Keratinocyte (primary cell): ENCODE measurements at regions not wholly inside any gene's neighbourhood (a gene's known extent, or its start where the extent isn't known, plus 50 kb on each side); places are given as distances from the start of the nearest gene placed in this dataset.

Experiments
- DNase-seq: peaks from one replicate; pipeline ENCODE4 v3.0.0-alpha.2; 2011; ENCODE audit warnings: low read depth, missing footprints, low spot score
- FAIRE-seq: peaks from 2 replicates; lab custom pipeline; 2011; peaks lifted over from hg19 to GRCh38; lab: Jason Lieb, UNC
- H2AFZ ChIP-seq: 2 replicates; pipeline ENCODE4 v1.6.0; 2012; ENCODE audit warnings: low read length, control low read depth, inconsistent platforms; ENCODE audit not compliant: control insufficient read depth
- H3K27ac ChIP-seq: 2 replicates; pipeline ENCODE4 v1.5.1; 2011; ENCODE audit warnings: low read length; ENCODE audit not compliant: control insufficient read depth, insufficient read depth
- H3K27me3 ChIP-seq: 3 replicates; pipeline ENCODE4 v1.6.0; 2011; ENCODE audit warnings: low read length; ENCODE audit not compliant: control insufficient read depth, insufficient read depth; ENCODE audit errors: extremely low read depth
- H3K36me3 ChIP-seq, 2 experiments: 2 replicates in 1 of 2; 3 replicates in 1 of 2; pipeline ENCODE4 v1.5.1; 2011; ENCODE audit warnings: low read length in 2 of 2, mild to moderate bottlenecking in 1 of 2; ENCODE audit not compliant: control insufficient read depth in 2 of 2, insufficient read depth in 2 of 2; ENCODE audit errors: extremely low read depth in 1 of 2
- H3K4me1 ChIP-seq: 3 replicates; pipeline ENCODE4 v1.5.1; 2011; ENCODE audit warnings: low read length; ENCODE audit not compliant: control insufficient read depth, insufficient read depth; ENCODE audit errors: extremely low read depth
- H3K4me2 ChIP-seq: 3 replicates; pipeline ENCODE4 v1.6.0; 2011; ENCODE audit warnings: low read depth, low read length; ENCODE audit not compliant: control insufficient read depth, insufficient read depth; ENCODE audit errors: extremely low read depth
- H3K4me3 ChIP-seq, 3 experiments: fragments of 200-600 bp in 1 of 3; sonication (generic) in 1 of 3; 2 replicates in 2 of 3; 3 replicates in 1 of 3; pipeline ENCODE4 v1.5.1; 2011 to 2016; ENCODE audit warnings: low read length in 3 of 3, mild to moderate bottlenecking in 3 of 3, control low read depth in 2 of 3, inconsistent platforms in 1 of 3, low read depth in 1 of 3, mixed read lengths in 1 of 3, mixed run types in 1 of 3, moderate library complexity in 1 of 3; ENCODE audit not compliant: control insufficient read depth in 2 of 3, insufficient read depth in 2 of 3; ENCODE audit errors: extremely low read depth in 1 of 3
- H3K79me2 ChIP-seq: 2 replicates; pipeline ENCODE4 v1.6.0; 2012; ENCODE audit warnings: low read length; ENCODE audit not compliant: control insufficient read depth, insufficient read depth
- H3K9ac ChIP-seq: 3 replicates; pipeline ENCODE4 v1.6.0; 2011; ENCODE audit warnings: low read length; ENCODE audit not compliant: control insufficient read depth, insufficient read depth; ENCODE audit errors: extremely low read depth
- H3K9me1 ChIP-seq: 3 replicates; pipeline ENCODE4 v1.6.0; 2011; ENCODE audit warnings: low read length; ENCODE audit not compliant: control insufficient read depth, insufficient read depth; ENCODE audit errors: extremely low read depth
- H3K9me3 ChIP-seq: 2 replicates; pipeline ENCODE4 v1.5.1; 2012; ENCODE audit warnings: low read depth, low read length; ENCODE audit not compliant: control insufficient read depth
- H4K20me1 ChIP-seq: 3 replicates; pipeline ENCODE4 v1.6.0; 2011; ENCODE audit warnings: low read length; ENCODE audit not compliant: control insufficient read depth, insufficient read depth; ENCODE audit errors: extremely low read depth
- CTCF ChIP-seq, 3 experiments: IDR thresholded peaks in 1 of 3; conservative IDR thresholded peaks in 1 of 3; optimal IDR thresholded peaks in 1 of 3; 2 replicates in 2 of 3; 3 replicates in 1 of 3; pipeline versions ENCODE3 to v1.5.1; 2011; ENCODE audit warnings: low read length in 3 of 3, mild to moderate bottlenecking in 3 of 3, moderate library complexity in 2 of 3, control low read depth in 1 of 3, inconsistent platforms in 1 of 3; ENCODE audit not compliant: insufficient read depth in 2 of 3; ENCODE audit errors: extremely low read depth in 1 of 3
- EZH2 ChIP-seq: IDR thresholded peaks from one replicate; pipeline ENCODE4 v1.6.1; 2012; ENCODE audit warnings: inconsistent platforms, mild to moderate bottlenecking, low read length, moderate library complexity
- dilution Hi-C: fragments of 300-500 bp; cut with MboI; formaldehyde crosslinking; loops from one replicate; pipeline ENCODE4 v1.7.0; 2020; ENCODE audit warnings: low sequenced_read_pairs; ENCODE audit not compliant: extremely low pct_ligation_motif_present

DNA sequence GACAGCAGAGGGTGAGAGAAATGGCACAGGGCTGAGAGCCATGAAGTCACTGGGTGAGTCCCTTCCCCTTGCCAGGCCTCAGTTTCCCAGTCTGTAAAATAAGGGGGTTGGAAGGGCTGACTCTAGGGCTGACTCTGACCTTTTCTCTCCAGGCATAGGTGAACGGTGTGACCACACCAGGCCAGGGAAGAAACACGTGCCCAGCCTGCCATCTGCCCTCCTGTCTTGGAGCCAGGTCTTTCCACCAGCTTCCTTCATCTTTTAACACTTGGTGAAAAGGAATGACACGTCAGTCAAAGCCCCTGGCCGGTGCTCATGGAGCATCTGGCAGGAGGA, 74.4 kb downstream of the CPN2 start:
- H3K9ac ChIP-seq = no peak overlapping the region
- dilution Hi-C loops = no loop called here
- H3K4me2 ChIP-seq = no peak overlapping the region
- H2AFZ ChIP-seq = no peak overlapping the region
- TF ChIP-seq EZH2 (no peak), CTCF (optimal IDR thresholded peaks at IDR 0.05 in 1 of 3, IDR thresholded peaks at IDR 0.05 in 1 of 3, conservative IDR thresholded peaks at IDR 0.05 in 1 of 3; ENCODE audit: extremely low read depth in 1 of 3, insufficient read depth in 2 of 3, low read length in 3 of 3) (no peak)
- H3K4me3 ChIP-seq = no peak overlapping the region
- H3K9me1 ChIP-seq = no peaks in the 10 kb centered on the region
- H3K27ac ChIP-seq = no peak overlapping the region
- no peaks in the 10 kb centered on the region for H3K4me1 ChIP-seq
- DNase-seq = no peak
- H3K36me3 ChIP-seq = no peaks in the 10 kb centered on the region
- H4K20me1 ChIP-seq = no peaks in the 10 kb centered on the region
- H3K9me3 ChIP-seq = no peaks in the 10 kb centered on the region
- H3K27me3 ChIP-seq = peaks cover 24% of the 10 kb centered on the region
- H3K79me2 ChIP-seq = no peaks in the 10 kb centered on the region
- no peak for FAIRE-seq

DNA sequence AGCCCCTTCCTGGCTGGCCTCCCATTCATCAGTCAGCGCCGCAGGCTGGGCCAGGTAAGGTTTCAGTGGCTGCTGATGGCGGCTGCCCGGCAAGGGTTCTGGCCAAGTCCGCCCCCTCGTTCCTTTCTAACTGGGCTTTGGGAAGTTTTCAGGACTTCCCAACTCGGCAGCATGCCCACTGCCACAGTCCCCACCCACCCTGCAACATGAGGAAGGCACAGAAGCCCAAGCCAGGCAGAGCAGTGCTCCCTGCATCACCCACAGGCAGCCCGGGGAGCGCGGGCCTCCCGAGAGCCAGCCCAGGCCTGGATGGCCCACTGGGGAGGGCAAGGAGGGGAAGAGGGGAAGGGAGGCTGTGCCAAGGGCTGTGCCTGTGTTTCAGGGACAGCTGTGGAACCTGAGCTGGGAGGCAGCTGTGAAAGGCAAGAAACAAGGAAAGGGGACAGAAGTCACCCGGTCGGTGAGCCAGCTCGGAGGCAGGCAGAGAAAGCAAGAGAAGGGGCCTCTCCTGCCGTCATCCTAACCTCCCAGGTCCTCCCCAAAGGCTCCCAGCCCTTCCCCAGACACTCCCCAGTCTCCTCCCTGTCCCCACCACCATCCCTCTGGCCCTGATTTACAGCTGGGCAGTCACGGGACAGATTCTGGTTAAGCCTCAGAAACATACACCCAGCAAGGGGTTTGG, 73.9 kb downstream of the CPN2 start:
- peak overlapping the region; percentile 61 for H2AFZ ChIP-seq
- no peaks in the 10 kb centered on the region for H3K9me1 ChIP-seq
- peaks cover 25% of the 10 kb centered on the region for H3K27me3 ChIP-seq
- H3K4me2 ChIP-seq = no peak overlapping the region
- H3K4me1 ChIP-seq = no peaks in the 10 kb centered on the region
- H3K27ac ChIP-seq = no peak overlapping the region
- no peak overlapping the region for H3K4me3 ChIP-seq
- FAIRE-seq (no peak), DNase-seq (no peak)
- dilution Hi-C loops = no loop called here
- H4K20me1 ChIP-seq = no peaks in the 10 kb centered on the region
- TF ChIP-seq CTCF (optimal IDR thresholded peaks at IDR 0.05 in 1 of 3, IDR thresholded peaks at IDR 0.05 in 1 of 3, conservative IDR thresholded peaks at IDR 0.05 in 1 of 3; ENCODE audit: extremely low read depth in 1 of 3, insufficient read depth in 2 of 3, low read length in 3 of 3) (no peak), EZH2 (no peak)
- no peaks in the 10 kb centered on the region for H3K79me2 ChIP-seq
- H3K9me3 ChIP-seq = no peaks in the 10 kb centered on the region
- no peak overlapping the region for H3K9ac ChIP-seq
- no peaks in the 10 kb centered on the region for H3K36me3 ChIP-seq
